AML-193 (cell line): ENCODE measurements at regions not wholly inside any gene's neighbourhood (a gene's known extent, or its start where the extent isn't known, plus 50 kb on each side); places are given as distances from the start of the nearest gene placed in this dataset.

Source experiments
- DNase-seq, 2 experiments: peaks; one replicate each; lab custom pipeline; 2025; lab: John Stamatoyannopoulos, UW

- no peak for DNase-seq
Observed at GRCh38 chr13:64314331-64314730, 2898.7 kb upstream of the PCDH20 start.

- DNase-seq: no peak
Observed at GRCh38 chr13:64311948-64312347, 2896.3 kb upstream of the PCDH20 start.

- no peak for DNase-seq
Observed at GRCh38 chr13:64311112-64311511, 2895.5 kb upstream of the PCDH20 start.

GRCh38 chr13:64305246-64305645 is 2889.6 kb upstream of the PCDH20 start:
- DNase-seq: no peak

- no peak for DNase-seq
Observed at GRCh38 chr13:64300239-64300638, 2884.6 kb upstream of the PCDH20 start.

GRCh38 chr13:64293923-64294322 is 2878.3 kb upstream of the PCDH20 start:
- DNase-seq: no peak

- no peak for DNase-seq
Observed at GRCh38 chr13:64289702-64290101, 2874.1 kb upstream of the PCDH20 start.

GRCh38 chr13:64283926-64284325 is 2868.3 kb upstream of the PCDH20 start:
- no peak for DNase-seq

- no peak for DNase-seq
Observed at GRCh38 chr13:64278493-64278892, 2862.8 kb upstream of the PCDH20 start.

- DNase-seq: no peak
Observed at GRCh38 chr13:64277097-64277496, 2861.4 kb upstream of the PCDH20 start.

GRCh38 chr13:64276232-64276631 is 2860.6 kb upstream of the PCDH20 start:
- no peak for DNase-seq

GRCh38 chr13:64274481-64275217 is 2859.0 kb upstream of the PCDH20 start:
- no peak for DNase-seq

- no peak for DNase-seq
Observed at GRCh38 chr13:64273780-64274179, 2858.1 kb upstream of the PCDH20 start.

GRCh38 chr13:64272681-64273080 is 2857.0 kb upstream of the PCDH20 start:
- DNase-seq: no peak

GRCh38 chr13:64266024-64266423 is 2850.4 kb upstream of the PCDH20 start:
- no peak for DNase-seq

- DNase-seq: no peak
Observed at GRCh38 chr13:64263285-64263684, 2847.6 kb upstream of the PCDH20 start.

GRCh38 chr13:64256751-64257150 is 2841.1 kb upstream of the PCDH20 start:
- no peak for DNase-seq

GRCh38 chr13:64255988-64256387 is 2840.3 kb upstream of the PCDH20 start:
- DNase-seq: no peak

GRCh38 chr13:64248371-64249065 is 2832.9 kb upstream of the PCDH20 start:
- no peak for DNase-seq

GRCh38 chr13:64239372-64239771 is 2823.7 kb upstream of the PCDH20 start:
- no peak for DNase-seq

GRCh38 chr13:64234255-64234654 is 2818.6 kb upstream of the PCDH20 start:
- no peak for DNase-seq

- DNase-seq: no peak
Observed at GRCh38 chr13:64223016-64223415, 2807.4 kb upstream of the PCDH20 start.

GRCh38 chr13:64206430-64207225 is 2791.0 kb upstream of the PCDH20 start:
- no peak for DNase-seq
